C4-2B (cell line): ENCODE measurements at regions not wholly inside any gene's neighbourhood (a gene's known extent, or its start where the extent isn't known, plus 50 kb on each side); places are given as distances from the start of the nearest gene placed in this dataset.

ENCODE experiments used
- H3K27ac ChIP-seq: fragments of 450-650 bp; 2 replicates; pipeline ENCODE4 v1.5.1; 2017
- CTCF ChIP-seq: fragments of 450-650 bp; conservative IDR thresholded peaks from 2 replicates; pipeline ENCODE4 v1.5.1; 2017; ENCODE audit warnings: mild to moderate bottlenecking
- ZFX ChIP-seq: fragments of 450-650 bp; IDR thresholded peaks from 2 replicates; pipeline ENCODE4 v1.6.1; 2017

DNA sequence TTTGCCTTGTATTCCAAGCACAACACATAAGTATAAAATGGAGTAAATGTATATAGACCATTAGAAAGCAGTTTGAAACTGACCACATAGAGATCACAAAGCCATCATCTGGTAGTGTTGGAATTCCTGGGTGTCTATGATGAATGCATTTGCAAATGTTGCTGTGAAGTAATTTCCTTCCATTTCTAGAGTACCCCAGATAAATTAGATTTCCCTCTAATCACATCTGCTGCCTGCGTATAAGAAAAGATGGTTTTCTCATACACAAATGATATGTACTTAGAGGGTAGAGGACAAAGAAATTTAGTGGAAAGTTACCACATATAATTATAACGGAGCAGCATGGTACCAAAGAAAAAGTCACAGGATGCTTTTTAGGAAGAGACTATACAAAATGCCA lies 1117.8 kb downstream of the IGSF11 start:
- no peak for TF ChIP-seq ZFX
- TF ChIP-seq CTCF: no peak
- no peak overlapping the region for H3K27ac ChIP-seq

- no peak for TF ChIP-seq CTCF
- no peak for TF ChIP-seq ZFX
- no peak overlapping the region for H3K27ac ChIP-seq
Measured at GRCh38 chr3:117919621-117920020, 1115.0 kb downstream of the IGSF11 start.

DNA sequence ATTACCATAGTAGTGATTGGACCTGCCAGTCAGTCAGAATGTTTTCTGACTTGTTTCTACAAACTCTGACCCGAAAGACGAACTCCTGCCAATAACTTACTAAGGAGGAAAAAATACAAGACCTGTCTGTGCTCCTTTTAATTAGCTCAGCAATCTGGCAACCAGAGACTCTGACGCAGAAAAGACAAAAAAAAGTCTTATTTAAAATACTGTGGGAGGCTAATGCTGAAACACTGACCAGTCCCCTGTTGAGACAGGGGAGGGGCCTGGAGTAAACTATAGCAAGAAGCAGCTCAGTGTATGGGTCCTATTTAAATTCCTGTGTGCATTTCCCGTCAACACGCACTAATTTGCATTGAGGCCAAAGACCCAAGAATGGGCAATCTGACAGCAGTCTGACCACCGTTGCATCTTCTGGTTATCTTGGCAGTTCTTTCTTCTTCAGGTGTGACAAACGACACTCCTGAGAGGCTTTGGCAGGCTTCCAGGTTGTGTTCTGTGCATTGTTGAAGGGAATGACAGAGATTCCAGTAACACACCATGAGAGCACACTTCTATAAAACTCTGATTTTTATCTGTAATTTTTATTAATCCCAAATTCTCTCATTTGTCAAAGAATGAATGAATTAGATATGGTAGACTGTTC lies 1114.3 kb downstream of the IGSF11 start:
- no peak for TF ChIP-seq ZFX
- TF ChIP-seq CTCF: no peak
- no peak overlapping the region for H3K27ac ChIP-seq

GRCh38 chr3:117921411-117921810 lies 1113.2 kb downstream of the IGSF11 start:
- no peak for TF ChIP-seq ZFX
- no peak overlapping the region for H3K27ac ChIP-seq

DNA sequence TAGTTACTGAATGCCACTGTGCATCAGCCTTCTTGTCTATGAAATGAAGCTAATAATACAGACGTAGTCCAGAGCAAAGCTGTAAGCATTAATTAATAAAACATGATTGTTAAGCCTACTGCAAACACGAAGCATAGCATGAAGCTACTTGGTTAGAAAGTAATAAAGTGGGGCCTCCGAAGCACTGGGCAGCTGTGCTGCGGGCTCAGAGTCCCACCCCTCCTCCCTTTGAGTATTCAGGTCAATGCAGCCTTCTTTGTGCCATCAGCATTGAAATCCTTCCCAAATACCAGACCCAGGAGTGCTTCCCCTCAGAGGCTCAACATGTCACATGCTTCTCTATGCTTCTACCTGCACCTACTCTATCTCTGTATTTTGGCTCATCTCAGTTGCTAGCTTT lies 1112.6 kb downstream of the IGSF11 start:
- H3K27ac ChIP-seq: no peak overlapping the region
- TF ChIP-seq ZFX (no peak), CTCF (no peak)

- TF ChIP-seq CTCF (no peak), ZFX (no peak)
- no peak overlapping the region for H3K27ac ChIP-seq
Measured at GRCh38 chr3:117926819-117927218, 1107.8 kb downstream of the IGSF11 start.

GRCh38 chr3:117927825-117928224 lies 1106.8 kb downstream of the IGSF11 start:
- H3K27ac ChIP-seq: no peak overlapping the region
- TF ChIP-seq CTCF (no peak), ZFX (no peak)

DNA sequence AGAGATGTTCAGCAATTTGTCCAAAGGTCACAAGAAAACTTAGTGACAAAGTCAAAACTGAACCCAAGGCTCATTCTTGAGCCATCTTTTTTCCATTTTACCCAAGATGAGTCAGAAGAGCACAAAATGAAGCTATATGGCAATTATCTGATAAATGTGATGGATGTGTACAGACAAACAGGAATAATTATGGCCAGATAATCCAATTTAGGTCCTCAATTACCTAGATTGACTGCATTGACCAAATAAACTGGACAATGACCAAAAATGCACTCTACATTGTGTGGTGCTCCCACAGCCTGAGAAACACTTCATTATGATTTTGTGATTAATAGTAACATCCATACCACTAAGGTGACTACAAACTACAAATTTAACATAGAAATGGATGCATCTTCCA lies 1105.8 kb downstream of the IGSF11 start:
- TF ChIP-seq ZFX (no peak), CTCF (no peak)
- no peak overlapping the region for H3K27ac ChIP-seq
